ENCODE measurements at regions not wholly inside any gene's neighbourhood (a gene's known extent, or its start where the extent isn't known, plus 50 kb on each side); places are given as distances from the start of the nearest gene placed in this dataset.

DNA sequence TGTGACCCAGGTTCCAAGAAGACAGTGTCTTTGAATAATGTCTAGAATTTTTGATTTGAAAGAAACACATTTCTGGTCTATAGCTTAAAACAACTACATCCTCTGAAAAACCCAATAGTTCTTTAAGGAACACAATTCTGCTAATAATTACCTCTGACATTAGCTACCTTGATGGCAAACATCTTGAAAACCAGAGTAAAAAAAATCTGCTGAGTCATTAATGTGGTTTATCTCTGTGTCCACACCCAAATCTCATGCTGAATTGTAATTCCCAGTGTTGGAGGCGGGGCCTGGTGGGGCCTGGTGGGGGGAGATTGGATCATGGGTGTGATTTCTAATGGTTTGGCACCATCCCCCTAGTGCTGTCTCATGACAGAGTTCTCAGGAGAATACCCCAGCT is 1233.8 kb downstream of the NLGN4X start:
- DNase-seq (ENCODE audit: extremely low read depth, low read depth): no peak
- TF ChIP-seq CTCF (IDR thresholded peaks at IDR 0.05; ENCODE audit: low read depth, low read length): no peak

DNA sequence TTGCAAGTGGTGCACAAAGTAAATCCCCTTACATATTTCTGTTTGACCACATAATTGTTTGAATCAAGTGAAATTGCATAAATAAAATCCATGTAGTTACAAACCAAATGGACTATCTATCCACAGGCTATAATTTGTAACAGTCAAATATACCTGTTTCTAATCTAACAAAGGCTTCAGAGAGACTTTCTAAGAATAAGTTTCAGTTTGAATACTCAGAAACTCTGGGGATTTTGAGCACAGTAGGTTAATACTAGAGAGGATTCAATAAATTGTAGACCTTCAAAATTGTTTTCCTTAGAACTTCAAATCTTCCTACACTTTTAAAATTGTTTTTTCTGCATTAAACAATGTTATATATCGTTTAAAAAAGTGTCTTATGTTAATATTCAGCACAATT is 1250.1 kb downstream of the NLGN4X start:
- TF ChIP-seq CTCF (IDR thresholded peaks at IDR 0.05; ENCODE audit: low read depth, low read length): no peak
- DNase-seq (ENCODE audit: extremely low read depth, low read depth): no peak

DNA sequence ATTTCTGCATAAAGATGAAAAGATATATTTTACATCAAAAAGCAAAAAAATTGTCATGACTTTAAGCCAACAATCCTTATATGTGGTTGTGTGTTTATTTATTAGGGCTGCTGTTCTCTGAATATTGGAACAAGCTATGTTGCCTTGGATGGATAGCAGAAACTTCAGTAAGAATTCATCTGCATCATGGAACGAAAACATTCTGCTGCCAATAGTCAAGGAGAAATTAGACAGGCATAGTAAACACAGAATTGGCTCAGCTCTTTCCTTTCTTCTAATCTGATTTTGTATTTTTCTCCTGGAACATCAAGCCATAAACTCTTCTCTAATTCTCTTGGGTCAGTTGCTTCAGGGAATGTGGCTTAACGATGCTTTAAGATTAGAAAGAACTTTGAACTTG is 1257.0 kb downstream of the NLGN4X start:
- TF ChIP-seq CTCF (IDR thresholded peaks at IDR 0.05; ENCODE audit: low read depth, low read length): no peak
- DNase-seq (ENCODE audit: extremely low read depth, low read depth): no peak

DNA sequence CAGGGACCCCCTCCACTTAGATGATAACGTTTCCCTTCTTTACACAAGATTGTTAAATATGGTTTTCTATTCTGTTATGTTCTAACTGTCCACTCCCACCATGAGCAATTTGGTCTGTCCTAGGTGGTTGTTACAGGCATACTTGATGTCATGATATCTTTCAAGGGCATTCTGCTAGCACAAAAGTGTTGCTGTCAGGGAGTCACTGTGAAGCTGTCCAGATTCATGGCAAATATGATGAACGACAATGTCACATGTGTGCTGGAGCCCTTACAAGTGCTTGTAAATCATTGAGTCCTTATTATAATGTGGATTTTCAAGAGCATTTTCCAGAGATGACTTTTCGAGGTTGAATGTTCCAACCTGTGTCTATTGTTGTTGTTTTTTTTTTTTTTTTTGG is 1250.7 kb upstream of the PRKX start:
- no peak for TF ChIP-seq CTCF (IDR thresholded peaks at IDR 0.05; ENCODE audit: low read depth, low read length)

DNA sequence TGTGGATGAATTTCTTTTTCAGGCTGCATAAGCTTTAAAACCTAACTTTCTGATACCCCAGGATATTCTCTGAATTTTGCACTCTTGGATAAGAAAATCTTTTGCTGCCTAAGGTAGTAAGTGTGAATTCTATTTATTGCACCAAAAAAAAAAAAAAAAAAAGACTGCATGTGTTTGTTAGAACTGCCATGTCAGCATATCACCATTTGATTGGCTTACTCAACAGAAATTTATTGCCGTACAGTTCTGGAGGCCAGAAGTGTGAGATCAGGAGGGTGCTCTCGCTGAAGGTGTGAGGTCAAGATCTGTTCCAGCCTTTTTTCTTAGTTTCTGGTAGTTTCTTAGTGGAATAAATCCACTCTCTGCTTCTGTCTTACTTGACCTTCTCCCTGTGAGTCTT is 1250.0 kb upstream of the PRKX start:
- no peak for DNase-seq (ENCODE audit: extremely low read depth, low read depth)
- no peak for TF ChIP-seq CTCF (IDR thresholded peaks at IDR 0.05; ENCODE audit: low read depth, low read length)

More for the DNA sequence above, 1250.7 kb upstream of the PRKX start:
- DNase-seq (ENCODE audit: extremely low read depth, low read depth): no peak

GRCh38 chrX:4944767-4945166 is 1231.3 kb upstream of the PRKX start:
- TF ChIP-seq CTCF (IDR thresholded peaks at IDR 0.05; ENCODE audit: low read depth, low read length): no peak
- no peak for DNase-seq (ENCODE audit: extremely low read depth, low read depth)

GRCh38 chrX:4936315-4936714 is 1222.9 kb upstream of the PRKX start:
- DNase-seq (ENCODE audit: extremely low read depth, low read depth): no peak
- TF ChIP-seq CTCF (IDR thresholded peaks at IDR 0.05; ENCODE audit: low read depth, low read length): no peak

Data from AG09319 (cell line).